ENCODE measurements at regions not wholly inside any gene's neighbourhood (a gene's known extent, or its start where the extent isn't known, plus 50 kb on each side); places are given as distances from the start of the nearest gene placed in this dataset.

DNA sequence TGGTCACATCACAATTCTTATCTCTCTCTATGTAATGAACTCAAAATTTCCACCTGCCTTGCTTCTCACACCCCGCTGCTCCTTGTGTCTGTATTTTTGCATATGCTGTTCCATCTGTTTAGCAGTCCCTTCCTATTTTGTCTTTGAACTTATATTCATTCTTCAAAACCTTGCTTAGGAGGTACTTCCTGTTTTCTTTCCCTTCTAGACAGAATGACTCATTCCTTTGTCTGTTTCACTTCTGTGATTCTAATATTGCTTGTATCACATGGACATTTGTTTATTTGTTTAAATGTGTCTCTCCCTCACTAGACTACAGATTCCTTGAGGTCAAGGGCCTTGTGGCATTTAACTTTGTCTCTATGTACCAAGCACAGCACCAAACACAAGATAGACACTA lies 424.2 kb downstream of the ETNK1 start:
- H4K20me1 ChIP-seq (ENCODE audit: control insufficient read depth, insufficient read depth, low read length, poor library complexity, severe bottlenecking), result no peaks in the 10 kb centered on the region
- no peaks in the 10 kb centered on the region for H3K27me3 ChIP-seq (replicated peaks in 1 of 4; ENCODE audit: control extremely low read depth in 1 of 4, control insufficient read depth in 3 of 4, insufficient read depth in 4 of 4, low read length in 3 of 4)
- H3K36me3 ChIP-seq (replicated peaks in 1 of 2; ENCODE audit: control extremely low read depth in 1 of 2, control insufficient read depth in 1 of 2, extremely low read depth in 1 of 2, insufficient read depth in 2 of 2, low read length in 1 of 2), result no peaks in the 10 kb centered on the region
- Mint-ChIP-seq H3K4me3 (no peak overlapping the region), H3K27ac (no peak overlapping the region), H3K9me3 (ENCODE audit: insufficient read depth) (peaks cover 5% of the 10 kb centered on the region), H3K27me3 (no peaks in the 10 kb centered on the region), H3K4me1 (peaks cover 4% of the 10 kb centered on the region)
- no peak overlapping the region for H3K4me3 ChIP-seq (ENCODE audit: control extremely low read depth in 1 of 5, extremely low read depth in 1 of 5, insufficient read depth in 1 of 5, low read depth in 2 of 5, low read length in 4 of 5)
- ChIA-PET CTCF (no interaction called here), POLR2A (no interaction called here)
- no peak for TF ChIP-seq EZH2 (IDR thresholded peaks at IDR 0.05; ENCODE audit: borderline replicate concordance, insufficient read depth, low read depth, low read length, poor library complexity, severe bottlenecking)
- TF ChIP-seq, protein P1, sequence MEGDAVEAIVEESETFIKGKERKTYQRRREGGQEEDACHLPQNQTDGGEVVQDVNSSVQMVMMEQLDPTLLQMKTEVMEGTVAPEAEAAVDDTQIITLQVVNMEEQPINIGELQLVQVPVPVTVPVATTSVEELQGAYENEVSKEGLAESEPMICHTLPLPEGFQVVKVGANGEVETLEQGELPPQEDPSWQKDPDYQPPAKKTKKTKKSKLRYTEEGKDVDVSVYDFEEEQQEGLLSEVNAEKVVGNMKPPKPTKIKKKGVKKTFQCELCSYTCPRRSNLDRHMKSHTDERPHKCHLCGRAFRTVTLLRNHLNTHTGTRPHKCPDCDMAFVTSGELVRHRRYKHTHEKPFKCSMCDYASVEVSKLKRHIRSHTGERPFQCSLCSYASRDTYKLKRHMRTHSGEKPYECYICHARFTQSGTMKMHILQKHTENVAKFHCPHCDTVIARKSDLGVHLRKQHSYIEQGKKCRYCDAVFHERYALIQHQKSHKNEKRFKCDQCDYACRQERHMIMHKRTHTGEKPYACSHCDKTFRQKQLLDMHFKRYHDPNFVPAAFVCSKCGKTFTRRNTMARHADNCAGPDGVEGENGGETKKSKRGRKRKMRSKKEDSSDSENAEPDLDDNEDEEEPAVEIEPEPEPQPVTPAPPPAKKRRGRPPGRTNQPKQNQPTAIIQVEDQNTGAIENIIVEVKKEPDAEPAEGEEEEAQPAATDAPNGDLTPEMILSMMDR (IDR thresholded peaks at IDR 0.05), result no peak
- no peak overlapping the region for H2AFZ ChIP-seq (ENCODE audit: insufficient read depth, low read depth, low read length, poor library complexity, severe bottlenecking)
- no peaks in the 10 kb centered on the region for H3K9me3 ChIP-seq (ENCODE audit: control extremely low read depth in 1 of 3, control insufficient read depth in 2 of 3, insufficient read depth in 1 of 3, low read length in 2 of 3)
- no peak overlapping the region for H3K9ac ChIP-seq (ENCODE audit: low read length)
- no peak overlapping the region for H3K27ac ChIP-seq (ENCODE audit: low read length in 2 of 2)
- intact Hi-C loops (cut with micrococcal nuclease), result no loop called here
- H3K79me2 ChIP-seq (ENCODE audit: control insufficient read depth, insufficient read depth, low read length), result no peaks in the 10 kb centered on the region
- DNase-seq (no peak), ATAC-seq (ENCODE audit: low read depth) (no peak)
- no peak overlapping the region for H3K4me2 ChIP-seq (replicated peaks; ENCODE audit: low read depth, low read length, poor library complexity, severe bottlenecking)
- H3K4me1 ChIP-seq (ENCODE audit: control insufficient read depth in 2 of 2, insufficient read depth in 2 of 2, low read length in 2 of 2), result no peaks in the 10 kb centered on the region
- WGBS (ENCODE audit: insufficient coverage), result 67% methylated on average over 1 of the region's 1 CpG

DNA sequence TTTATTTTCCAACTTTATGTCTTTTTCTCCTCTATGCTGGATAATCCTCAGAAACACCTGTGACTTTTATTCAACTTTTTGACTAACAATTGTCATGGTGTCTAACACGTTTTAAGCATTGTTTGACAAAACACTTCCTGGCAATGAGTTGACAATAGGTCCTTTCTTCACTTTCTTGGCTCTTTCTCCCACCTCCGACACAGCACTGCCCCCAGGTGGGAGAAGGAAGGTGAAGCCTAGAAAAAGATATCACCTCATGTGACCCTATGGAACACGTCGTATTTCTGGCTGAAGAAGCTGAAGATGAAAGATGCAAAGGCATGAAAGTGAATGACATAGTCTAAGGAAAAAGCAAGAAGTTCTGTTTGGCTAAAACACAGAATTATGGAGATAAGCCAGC lies 430.0 kb downstream of the ETNK1 start:
- ATAC-seq (ENCODE audit: low read depth) (no peak), DNase-seq (no peak)
- no peaks in the 10 kb centered on the region for H3K27me3 ChIP-seq (replicated peaks in 1 of 4; ENCODE audit: control extremely low read depth in 1 of 4, control insufficient read depth in 3 of 4, insufficient read depth in 4 of 4, low read length in 3 of 4)
- H4K20me1 ChIP-seq (ENCODE audit: control insufficient read depth, insufficient read depth, low read length, poor library complexity, severe bottlenecking), result no peaks in the 10 kb centered on the region
- no peak overlapping the region for H2AFZ ChIP-seq (ENCODE audit: insufficient read depth, low read depth, low read length, poor library complexity, severe bottlenecking)
- no peaks in the 10 kb centered on the region for H3K4me1 ChIP-seq (ENCODE audit: control insufficient read depth in 2 of 2, insufficient read depth in 2 of 2, low read length in 2 of 2)
- CTCF ChIA-PET, result no interaction called here
- intact Hi-C loops (cut with micrococcal nuclease), result no loop called here
- TF ChIP-seq EZH2 (IDR thresholded peaks at IDR 0.05; ENCODE audit: borderline replicate concordance, insufficient read depth, low read depth, low read length, poor library complexity, severe bottlenecking), result no peak
- TF ChIP-seq, protein P1 (IDR thresholded peaks at IDR 0.05), result no peak
- no peak overlapping the region for H3K4me3 ChIP-seq (ENCODE audit: control extremely low read depth in 1 of 5, extremely low read depth in 1 of 5, insufficient read depth in 1 of 5, low read depth in 2 of 5, low read length in 4 of 5)
- no peaks in the 10 kb centered on the region for H3K9me3 Mint-ChIP-seq (ENCODE audit: insufficient read depth)
- POLR2A ChIA-PET, result no interaction called here
- no peaks in the 10 kb centered on the region for H3K9me3 ChIP-seq (ENCODE audit: control extremely low read depth in 1 of 3, control insufficient read depth in 2 of 3, insufficient read depth in 1 of 3, low read length in 2 of 3)
- H3K9ac ChIP-seq (ENCODE audit: low read length), result no peak overlapping the region
- WGBS (ENCODE audit: insufficient coverage), result 19% methylated on average over 3 of the region's 4 CpGs
- H3K27ac Mint-ChIP-seq, result no peak overlapping the region
- no peaks in the 10 kb centered on the region for H3K4me1 Mint-ChIP-seq
- no peaks in the 10 kb centered on the region for H3K27me3 Mint-ChIP-seq
- no peak overlapping the region for H3K4me2 ChIP-seq (replicated peaks; ENCODE audit: low read depth, low read length, poor library complexity, severe bottlenecking)
- no peaks in the 10 kb centered on the region for H3K79me2 ChIP-seq (ENCODE audit: control insufficient read depth, insufficient read depth, low read length)
- H3K36me3 ChIP-seq (replicated peaks in 1 of 2; ENCODE audit: control extremely low read depth in 1 of 2, control insufficient read depth in 1 of 2, extremely low read depth in 1 of 2, insufficient read depth in 2 of 2, low read length in 1 of 2), result no peaks in the 10 kb centered on the region
- no peak overlapping the region for H3K4me3 Mint-ChIP-seq
- no peak overlapping the region for H3K27ac ChIP-seq (ENCODE audit: low read length in 2 of 2)

Measured in B cell (primary cell).